Endothelial cell (in vitro differentiated cells): ENCODE measurements at regions not wholly inside any gene's neighbourhood (a gene's known extent, or its start where the extent isn't known, plus 50 kb on each side); places are given as distances from the start of the nearest gene placed in this dataset.

ENCODE experiments used
- DNase-seq: peaks from one replicate; pipeline ENCODE4 v3.0.0; 2021; ENCODE audit warnings: low spot score
- H3K27ac Mint-ChIP-seq: one replicate; pipeline ENCODE4 v1.8.0; 2021; ENCODE audit warnings: mixed read lengths, inconsistent platforms; ENCODE audit not compliant: unreplicated experiment
- H3K27me3 Mint-ChIP-seq: one replicate; pipeline ENCODE4 v1.8.0; 2021; ENCODE audit warnings: mild to moderate bottlenecking, moderate library complexity, mixed read lengths, inconsistent platforms; ENCODE audit not compliant: unreplicated experiment
- H3K36me3 Mint-ChIP-seq: one replicate; pipeline ENCODE4 v1.8.0; 2021; ENCODE audit warnings: mild to moderate bottlenecking, low read depth, mixed read lengths, inconsistent platforms; ENCODE audit not compliant: unreplicated experiment
- H3K4me1 Mint-ChIP-seq: one replicate; pipeline ENCODE4 v1.8.0; 2021; ENCODE audit warnings: mild to moderate bottlenecking, mixed read lengths, inconsistent platforms; ENCODE audit not compliant: unreplicated experiment
- H3K4me3 Mint-ChIP-seq: one replicate; pipeline ENCODE4 v1.8.0; 2021; ENCODE audit warnings: mild to moderate bottlenecking, mixed read lengths, inconsistent platforms; ENCODE audit not compliant: unreplicated experiment
- H3K9me3 Mint-ChIP-seq: one replicate; pipeline ENCODE4 v1.8.0; 2021; ENCODE audit warnings: mixed read lengths, inconsistent platforms; ENCODE audit not compliant: unreplicated experiment
- TF ChIP-seq, protein P1 (sequence below): fragments of 200-600 bp; sonication (generic); IDR thresholded peaks from one replicate; pipeline ENCODE4 v1.5.0; 2021; ENCODE audit warnings: antibody characterized with exemption; ENCODE audit not compliant: unreplicated experiment

DNA sequence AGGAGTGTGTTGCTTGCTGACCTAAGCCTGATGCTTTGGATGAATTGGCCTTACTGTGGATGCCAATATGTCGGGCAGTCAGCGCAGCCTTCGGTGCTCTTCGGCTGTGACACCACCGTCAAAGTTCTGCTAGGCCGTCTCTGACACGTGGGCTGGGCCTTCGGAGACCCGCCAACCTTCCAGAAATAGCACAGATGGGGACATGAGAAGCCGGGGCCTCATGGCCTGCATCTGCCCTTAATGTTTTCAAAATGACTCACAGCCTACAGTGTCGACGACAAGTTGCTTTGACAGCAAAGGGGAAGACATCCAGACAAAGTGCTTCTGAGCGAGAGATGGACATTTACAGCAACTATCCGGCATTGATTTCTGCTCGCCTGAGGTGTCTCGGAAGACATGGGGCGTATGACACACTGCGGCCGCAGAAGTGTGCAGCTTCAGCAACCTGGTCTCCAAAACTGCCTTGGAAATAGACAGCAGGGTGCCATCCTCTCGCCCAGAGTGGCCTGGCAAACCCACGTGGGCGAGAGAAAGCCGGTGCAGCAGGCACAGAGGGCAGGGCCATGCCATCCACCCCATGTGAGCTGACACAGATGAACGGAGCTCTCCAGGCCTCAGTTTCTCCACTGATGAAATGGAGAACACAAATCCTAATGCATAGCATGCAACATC, 94.0 kb upstream of the PPP2R2D start:
- Mint-ChIP-seq H3K4me1 (no peaks in the 10 kb centered on the region), H3K27me3 (peaks cover 3% of the 10 kb centered on the region), H3K4me3 (no peak overlapping the region), H3K9me3 (no peaks in the 10 kb centered on the region), H3K27ac (no peak overlapping the region), H3K36me3 (no peaks in the 10 kb centered on the region)
- DNase-seq = no peak
- TF ChIP-seq, protein P1, sequence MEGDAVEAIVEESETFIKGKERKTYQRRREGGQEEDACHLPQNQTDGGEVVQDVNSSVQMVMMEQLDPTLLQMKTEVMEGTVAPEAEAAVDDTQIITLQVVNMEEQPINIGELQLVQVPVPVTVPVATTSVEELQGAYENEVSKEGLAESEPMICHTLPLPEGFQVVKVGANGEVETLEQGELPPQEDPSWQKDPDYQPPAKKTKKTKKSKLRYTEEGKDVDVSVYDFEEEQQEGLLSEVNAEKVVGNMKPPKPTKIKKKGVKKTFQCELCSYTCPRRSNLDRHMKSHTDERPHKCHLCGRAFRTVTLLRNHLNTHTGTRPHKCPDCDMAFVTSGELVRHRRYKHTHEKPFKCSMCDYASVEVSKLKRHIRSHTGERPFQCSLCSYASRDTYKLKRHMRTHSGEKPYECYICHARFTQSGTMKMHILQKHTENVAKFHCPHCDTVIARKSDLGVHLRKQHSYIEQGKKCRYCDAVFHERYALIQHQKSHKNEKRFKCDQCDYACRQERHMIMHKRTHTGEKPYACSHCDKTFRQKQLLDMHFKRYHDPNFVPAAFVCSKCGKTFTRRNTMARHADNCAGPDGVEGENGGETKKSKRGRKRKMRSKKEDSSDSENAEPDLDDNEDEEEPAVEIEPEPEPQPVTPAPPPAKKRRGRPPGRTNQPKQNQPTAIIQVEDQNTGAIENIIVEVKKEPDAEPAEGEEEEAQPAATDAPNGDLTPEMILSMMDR = no peak

DNA sequence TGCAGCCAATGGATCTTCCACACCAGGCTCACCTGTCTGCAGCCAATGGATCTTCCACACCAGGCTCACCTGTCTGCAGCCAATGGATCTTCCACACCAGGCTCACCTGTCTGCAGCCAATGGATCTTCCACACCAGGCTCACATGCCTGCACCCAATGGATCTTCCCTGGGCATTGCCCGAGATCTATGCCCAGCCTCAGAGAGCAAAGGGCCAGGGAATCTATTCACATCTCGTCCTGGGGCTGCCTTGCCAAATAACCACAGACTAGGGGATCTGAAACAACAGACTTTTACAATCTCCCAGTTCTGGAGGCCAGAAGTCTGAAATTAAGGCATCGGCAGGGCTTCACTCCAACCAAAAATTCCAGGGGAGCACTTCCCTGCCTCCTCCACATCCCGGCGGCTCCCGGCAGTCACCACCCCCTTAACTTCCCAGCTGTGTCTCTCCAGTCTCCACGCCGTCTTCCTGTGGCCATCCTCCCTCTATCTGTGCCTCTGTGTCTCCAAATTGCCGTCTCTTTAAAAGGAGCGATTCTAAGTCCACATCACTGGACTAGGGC, 92.4 kb upstream of the PPP2R2D start:
- H3K27ac Mint-ChIP-seq = no peak overlapping the region
- no peak overlapping the region for H3K4me3 Mint-ChIP-seq
- no peaks in the 10 kb centered on the region for H3K9me3 Mint-ChIP-seq
- H3K36me3 Mint-ChIP-seq = no peaks in the 10 kb centered on the region
- DNase-seq = no peak
- TF ChIP-seq, protein P1 = no peak
- H3K27me3 Mint-ChIP-seq = peaks cover 6% of the 10 kb centered on the region
- no peaks in the 10 kb centered on the region for H3K4me1 Mint-ChIP-seq

DNA sequence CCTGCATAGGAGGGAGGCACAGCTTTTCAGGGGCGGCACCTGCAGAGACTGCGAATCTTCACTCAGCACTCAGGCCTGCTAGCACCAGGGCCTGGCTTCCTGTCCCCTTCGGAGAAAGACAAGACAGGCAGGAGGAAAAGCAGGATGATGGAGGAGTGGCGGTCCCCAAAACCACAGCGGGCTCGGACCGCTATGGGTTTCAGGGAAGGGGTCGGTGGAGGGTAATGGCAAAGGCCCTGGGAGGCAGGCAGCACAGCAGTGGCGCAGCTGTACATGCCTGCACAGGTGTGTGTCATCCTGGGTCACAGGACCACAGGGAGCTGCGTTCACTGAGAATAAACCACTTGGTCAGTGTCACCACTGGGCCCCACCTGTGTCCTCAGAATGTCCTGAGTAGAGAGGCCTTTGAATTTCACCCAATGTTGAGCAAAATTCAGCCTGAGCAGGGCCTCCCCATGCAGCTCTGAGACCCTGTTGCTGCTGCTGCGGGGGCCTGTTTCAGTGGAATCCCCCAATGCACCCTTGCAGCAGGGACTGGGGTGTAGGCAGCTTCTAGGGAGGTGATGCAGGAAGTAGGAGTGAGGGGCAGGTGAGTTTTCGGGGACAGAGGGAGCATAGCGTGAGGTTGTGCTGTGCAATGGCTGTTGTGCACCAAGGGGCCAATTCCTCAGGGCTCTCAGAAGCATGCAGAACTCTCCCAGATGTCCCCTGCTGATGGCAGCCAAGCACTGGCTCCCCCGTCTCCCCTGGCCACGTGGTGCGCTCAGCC, 90.6 kb upstream of the PPP2R2D start:
- no peaks in the 10 kb centered on the region for H3K36me3 Mint-ChIP-seq
- no peaks in the 10 kb centered on the region for H3K4me1 Mint-ChIP-seq
- H3K27me3 Mint-ChIP-seq = peaks cover 7% of the 10 kb centered on the region
- H3K27ac Mint-ChIP-seq = no peak overlapping the region
- TF ChIP-seq, protein P1 = no peak
- H3K9me3 Mint-ChIP-seq = no peaks in the 10 kb centered on the region
- DNase-seq = no peak
- no peak overlapping the region for H3K4me3 Mint-ChIP-seq

DNA sequence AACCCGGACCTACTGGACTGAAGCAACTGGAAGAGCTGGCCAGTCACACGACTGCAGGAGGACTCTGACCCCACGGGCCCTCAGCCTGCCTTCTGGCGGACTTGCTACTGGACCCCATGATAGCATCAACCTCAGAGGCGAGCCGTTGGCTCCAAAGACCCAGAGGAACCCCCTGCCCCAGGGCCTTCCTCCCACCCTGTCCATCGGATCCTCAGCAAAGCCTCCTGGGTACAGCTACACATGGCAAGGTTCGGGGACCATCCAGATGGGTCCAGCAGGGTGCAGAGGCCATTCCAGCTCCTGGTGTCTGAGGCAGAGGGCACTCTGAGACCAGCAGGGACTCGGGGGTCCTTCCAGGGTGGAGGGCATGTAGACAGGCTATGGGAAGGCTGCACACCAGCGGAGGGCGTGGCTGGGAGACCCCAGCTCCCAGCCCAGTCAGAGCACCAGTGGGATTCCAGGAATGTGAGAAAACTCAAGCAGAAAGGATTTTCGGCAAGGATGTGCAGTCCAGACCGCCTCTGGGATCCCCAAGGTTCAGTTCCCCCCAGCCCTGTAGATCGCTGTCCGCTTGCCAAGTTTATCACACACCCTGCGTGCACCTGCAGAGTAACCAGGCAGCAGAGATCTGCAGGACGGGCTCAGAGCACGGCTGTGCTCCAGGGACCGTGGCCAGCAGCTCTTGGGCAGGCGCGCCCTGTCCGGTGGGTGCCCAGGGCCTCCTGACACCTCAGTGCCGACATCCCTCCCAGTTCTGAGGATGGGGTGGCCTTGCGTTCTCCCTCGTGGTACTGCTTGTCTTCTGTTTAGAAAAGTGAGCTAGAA, 89.8 kb upstream of the PPP2R2D start:
- H3K4me3 Mint-ChIP-seq = no peak overlapping the region
- H3K27ac Mint-ChIP-seq = no peak overlapping the region
- H3K9me3 Mint-ChIP-seq = no peaks in the 10 kb centered on the region
- H3K36me3 Mint-ChIP-seq = no peaks in the 10 kb centered on the region
- H3K4me1 Mint-ChIP-seq = no peaks in the 10 kb centered on the region
- H3K27me3 Mint-ChIP-seq = peaks cover 6% of the 10 kb centered on the region
- no peak for DNase-seq
- TF ChIP-seq, protein P1 = no peak
